NT2/D1 (cell line): ENCODE measurements at regions not wholly inside any gene's neighbourhood (a gene's known extent, or its start where the extent isn't known, plus 50 kb on each side); places are given as distances from the start of the nearest gene placed in this dataset.

Experiments
- DNase-seq: peaks from one replicate; pipeline ENCODE4 v3.0.0-alpha.2; 2011; ENCODE audit warnings: low read depth, low spot score
- H3K27me3 ChIP-seq: 2 replicates; pipeline ENCODE4 v1.6.0; 2011; ENCODE audit warnings: mild to moderate bottlenecking; ENCODE audit not compliant: insufficient read length, insufficient read depth
- H3K36me3 ChIP-seq: 2 replicates; pipeline ENCODE4 v1.6.1; 2011; ENCODE audit warnings: mild to moderate bottlenecking, low read length, mixed read lengths; ENCODE audit not compliant: insufficient read depth, insufficient read length
- H3K4me1 ChIP-seq: 2 replicates; pipeline ENCODE4 v1.5.1; 2011; ENCODE audit not compliant: insufficient read depth, insufficient read length
- H3K4me3 ChIP-seq: 2 replicates; pipeline ENCODE4 v1.5.1; 2011; ENCODE audit warnings: low read depth; ENCODE audit not compliant: insufficient read length
- H3K9ac ChIP-seq: 2 replicates; pipeline ENCODE4 v1.6.0; 2011; ENCODE audit warnings: low read depth; ENCODE audit not compliant: insufficient read length
- H3K9me3 ChIP-seq: 2 replicates; pipeline ENCODE4 v1.5.1; 2011; ENCODE audit warnings: mild to moderate bottlenecking, low read length; ENCODE audit not compliant: insufficient read depth
- SUZ12 ChIP-seq: IDR thresholded peaks from 2 replicates; pipeline ENCODE4 v1.6.1; 2011; ENCODE audit not compliant: insufficient read length, insufficient read depth; ENCODE audit errors: extremely low read depth
- YY1 ChIP-seq: IDR thresholded peaks from 2 replicates; pipeline ENCODE4 v1.6.1; 2011; ENCODE audit not compliant: insufficient read length, insufficient read depth
- ZNF274 ChIP-seq: IDR thresholded peaks from 2 replicates; pipeline ENCODE4 v1.6.1; 2011; ENCODE audit warnings: mild to moderate bottlenecking, low read depth, low read length

DNA sequence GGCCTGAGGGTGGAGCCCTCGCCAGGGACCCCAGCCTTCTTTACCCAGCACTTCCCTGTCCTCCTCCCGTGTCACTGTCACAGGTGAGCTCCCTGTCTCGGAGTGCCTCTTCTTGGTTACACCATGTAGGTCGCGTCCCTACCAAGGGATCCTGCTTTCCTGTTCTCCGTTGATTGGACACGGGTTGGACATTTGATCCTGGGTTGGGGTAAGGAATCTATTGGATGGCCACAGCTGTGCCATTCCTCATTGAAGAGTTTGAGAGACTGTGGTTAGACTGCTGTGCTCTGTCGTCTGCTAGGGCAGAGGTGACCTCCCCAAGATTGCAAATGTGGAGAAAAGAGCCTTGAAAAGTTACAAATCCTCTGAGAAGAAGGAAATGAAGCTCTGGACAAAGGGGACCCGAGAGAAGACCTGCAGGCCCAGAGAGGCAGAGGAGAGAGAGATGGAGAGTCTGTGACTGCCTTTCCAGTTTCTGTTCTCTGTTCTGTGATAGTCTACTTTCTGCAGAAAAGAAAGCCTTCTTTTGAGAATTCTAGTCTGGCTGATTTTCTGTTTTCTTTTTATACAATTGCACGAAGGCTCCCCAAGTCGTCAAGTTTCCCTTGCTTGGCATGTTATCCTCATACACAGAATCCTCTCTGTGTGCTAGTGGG lies 325.7 kb upstream of the RGMA start:
- DNase-seq, result no peak
- H3K36me3 ChIP-seq, result no peaks in the 10 kb centered on the region
- H3K4me1 ChIP-seq, result no peaks in the 10 kb centered on the region
- H3K9me3 ChIP-seq, result no peaks in the 10 kb centered on the region; the same call in 1 of the 2 replicates
- H3K4me3 ChIP-seq, result no peak overlapping the region
- H3K27me3 ChIP-seq, result peaks cover 14% of the 10 kb centered on the region
- H3K9ac ChIP-seq, result no peak overlapping the region
- TF ChIP-seq SUZ12, result no peak
- TF ChIP-seq ZNF274, result no peak

GRCh38 chr15:93413745-93414144 lies 324.7 kb upstream of the RGMA start:
- H3K4me3 ChIP-seq, result no peak overlapping the region
- peaks cover 14% of the 10 kb centered on the region for H3K27me3 ChIP-seq
- no peaks in the 10 kb centered on the region for H3K4me1 ChIP-seq
- H3K36me3 ChIP-seq, result no peaks in the 10 kb centered on the region
- TF ChIP-seq SUZ12 (no peak), ZNF274 (no peak), YY1 (no peak)
- DNase-seq, result no peak
- no peaks in the 10 kb centered on the region; the same call in 1 of the 2 replicates for H3K9me3 ChIP-seq
- no peak overlapping the region for H3K9ac ChIP-seq

DNA sequence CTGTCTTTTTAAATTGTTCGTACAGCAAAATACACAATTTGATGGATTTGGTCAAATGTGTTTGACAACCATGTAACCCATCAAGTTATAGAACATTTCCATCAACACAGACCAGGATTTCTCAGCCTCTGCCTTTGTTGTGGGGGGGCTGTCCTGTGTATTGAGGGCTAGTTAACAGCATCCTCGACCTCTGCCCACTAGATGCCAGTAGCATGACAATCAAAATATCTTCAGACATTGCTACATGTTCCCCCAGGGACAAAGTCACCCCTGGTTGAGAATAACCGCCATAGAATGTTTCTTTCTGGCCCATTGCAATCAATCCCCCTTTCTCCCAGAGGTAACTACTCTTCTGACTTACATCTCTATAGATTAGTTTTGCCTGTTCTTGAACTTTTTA lies 310.1 kb upstream of the RGMA start:
- no peaks in the 10 kb centered on the region for H3K36me3 ChIP-seq
- H3K9me3 ChIP-seq, result peaks cover 14% of the 10 kb centered on the region; the same call in 1 of the 2 replicates
- no peak overlapping the region for H3K4me3 ChIP-seq
- DNase-seq, result no peak
- no peaks in the 10 kb centered on the region for H3K27me3 ChIP-seq
- no peak overlapping the region for H3K9ac ChIP-seq
- TF ChIP-seq ZNF274, result no peak
- TF ChIP-seq SUZ12, result no peak
- H3K4me1 ChIP-seq, result no peaks in the 10 kb centered on the region

DNA sequence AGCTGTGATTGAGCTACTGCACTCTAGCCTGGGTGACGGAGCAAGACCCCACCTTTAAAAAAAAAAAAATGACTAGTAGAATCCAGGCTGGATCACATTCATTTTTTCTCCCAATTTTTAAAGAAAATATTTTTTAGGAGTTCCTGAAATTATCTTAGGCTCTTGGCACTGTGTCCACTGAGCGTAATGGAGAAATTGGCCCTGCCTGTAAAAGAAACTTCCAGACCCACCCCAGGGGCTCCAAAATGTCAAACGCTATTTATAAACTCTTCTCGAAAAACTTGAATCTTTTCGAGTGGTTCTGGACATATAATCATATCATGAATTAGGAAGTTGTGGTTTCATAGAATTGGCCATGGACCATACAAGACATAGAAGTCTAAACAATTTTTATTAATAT lies 300.2 kb upstream of the RGMA start:
- Histone ChIP-seq H3K27me3 (no peaks in the 10 kb centered on the region), H3K9ac (no peak overlapping the region), H3K36me3 (no peaks in the 10 kb centered on the region), H3K4me3 (no peak overlapping the region), H3K4me1 (no peaks in the 10 kb centered on the region), H3K9me3 (no peaks in the 10 kb centered on the region)
- TF ChIP-seq YY1, result no peak
- no peak for TF ChIP-seq ZNF274
- TF ChIP-seq SUZ12, result no peak
- DNase-seq, result no peak

DNA sequence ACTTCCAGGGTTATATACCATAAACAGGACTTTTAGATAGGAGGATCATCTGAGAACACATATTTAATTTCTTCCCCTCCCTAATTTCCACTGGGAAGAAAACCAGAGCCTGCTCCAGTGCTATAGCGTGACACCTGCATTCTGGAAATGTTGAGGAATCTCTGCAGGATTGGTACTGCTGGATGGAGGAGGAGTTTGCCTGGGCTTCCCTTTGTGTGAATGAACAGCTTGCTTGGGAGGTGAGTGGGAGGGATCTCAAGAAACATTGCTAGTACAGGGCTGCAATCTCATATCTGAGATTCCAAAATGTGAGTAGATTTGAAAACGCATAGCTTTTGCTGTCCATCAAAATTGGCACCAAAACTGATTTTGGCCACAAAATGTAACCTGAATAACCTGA lies 295.9 kb upstream of the RGMA start:
- no peak for DNase-seq
- Histone ChIP-seq H3K36me3 (no peaks in the 10 kb centered on the region), H3K4me3 (no peak overlapping the region), H3K9ac (no peak overlapping the region), H3K27me3 (no peaks in the 10 kb centered on the region), H3K4me1 (no peaks in the 10 kb centered on the region), H3K9me3 (no peaks in the 10 kb centered on the region)
- no peak for TF ChIP-seq SUZ12
- no peak for TF ChIP-seq ZNF274
- no peak for TF ChIP-seq YY1

DNA sequence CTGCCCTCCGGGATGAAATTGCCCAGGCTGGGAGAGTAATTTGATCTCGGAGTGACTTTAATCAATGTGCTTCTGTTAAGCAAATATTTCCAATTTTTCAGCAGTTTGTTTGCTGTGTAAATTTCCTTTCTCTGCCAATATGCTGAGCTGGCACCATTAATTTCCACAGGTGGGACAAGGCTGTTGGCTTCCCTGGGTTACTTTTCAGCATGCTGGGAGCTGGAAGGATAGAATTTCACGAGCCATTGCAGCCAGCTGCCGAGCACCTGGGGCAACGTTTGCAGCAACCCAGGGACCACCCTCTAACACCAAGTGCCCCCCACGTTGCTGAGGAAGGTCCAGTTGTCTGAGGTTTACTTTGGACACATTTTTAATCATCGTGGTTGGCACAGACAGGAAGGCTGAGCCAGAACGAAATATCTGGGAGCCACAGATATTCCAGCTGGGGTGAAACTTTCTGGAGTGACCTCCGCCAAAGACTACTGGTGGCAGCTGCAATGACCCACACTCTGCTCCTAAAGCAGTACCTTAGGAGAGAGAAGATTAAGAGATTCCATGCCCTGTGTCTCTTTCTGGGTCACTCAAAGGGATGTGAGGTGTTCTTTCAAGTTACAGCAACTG lies 293.3 kb upstream of the RGMA start:
- H3K9ac ChIP-seq, result no peak overlapping the region
- no peak for TF ChIP-seq SUZ12
- no peak for TF ChIP-seq ZNF274
- no peak for TF ChIP-seq YY1
- no peaks in the 10 kb centered on the region for H3K9me3 ChIP-seq
- H3K27me3 ChIP-seq, result no peaks in the 10 kb centered on the region
- H3K36me3 ChIP-seq, result no peaks in the 10 kb centered on the region
- no peak for DNase-seq
- no peak overlapping the region for H3K4me3 ChIP-seq
- no peaks in the 10 kb centered on the region for H3K4me1 ChIP-seq

DNA sequence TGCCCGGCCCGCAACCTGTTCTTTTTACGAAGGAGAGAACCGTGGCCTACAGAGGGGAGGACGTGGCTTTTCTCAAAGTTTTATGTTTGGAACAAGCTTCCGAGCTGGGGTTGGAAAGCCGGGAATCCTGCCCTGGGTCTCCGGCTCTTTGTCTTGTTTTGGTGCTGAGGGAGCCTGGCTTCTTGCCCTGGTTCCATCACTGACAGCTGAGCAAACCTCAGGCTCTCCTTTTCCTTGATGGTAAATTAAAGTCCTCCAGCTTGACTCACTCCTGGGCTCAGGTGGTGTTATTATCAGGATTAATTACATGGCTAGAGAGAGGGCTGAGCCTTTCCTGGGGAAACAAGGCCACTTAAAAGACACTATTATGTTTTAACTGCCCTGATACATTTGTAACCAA lies 289.5 kb upstream of the RGMA start:
- no peak for TF ChIP-seq SUZ12
- no peak for TF ChIP-seq ZNF274
- TF ChIP-seq YY1, result no peak
- no peak for DNase-seq
- H3K4me3 ChIP-seq, result no peak overlapping the region
- H3K9me3 ChIP-seq, result no peaks in the 10 kb centered on the region
- H3K27me3 ChIP-seq, result no peaks in the 10 kb centered on the region
- no peaks in the 10 kb centered on the region for H3K36me3 ChIP-seq
- no peak overlapping the region for H3K9ac ChIP-seq
- H3K4me1 ChIP-seq, result no peaks in the 10 kb centered on the region
